Brain pericyte (primary cell): ENCODE measurements at regions not wholly inside any gene's neighbourhood (a gene's known extent, or its start where the extent isn't known, plus 50 kb on each side); places are given as distances from the start of the nearest gene placed in this dataset.
"Not testable (repeated sequence)": the region's sequence is repeated elsewhere in the genome, so short reads cannot be mapped to it uniquely, and the experiment has no call there.

Source experiments
- DNase-seq: peaks from one replicate; pipeline ENCODE4 v3.0.0-alpha.2; 2012; ENCODE audit warnings: low read depth, low spot score

DNA sequence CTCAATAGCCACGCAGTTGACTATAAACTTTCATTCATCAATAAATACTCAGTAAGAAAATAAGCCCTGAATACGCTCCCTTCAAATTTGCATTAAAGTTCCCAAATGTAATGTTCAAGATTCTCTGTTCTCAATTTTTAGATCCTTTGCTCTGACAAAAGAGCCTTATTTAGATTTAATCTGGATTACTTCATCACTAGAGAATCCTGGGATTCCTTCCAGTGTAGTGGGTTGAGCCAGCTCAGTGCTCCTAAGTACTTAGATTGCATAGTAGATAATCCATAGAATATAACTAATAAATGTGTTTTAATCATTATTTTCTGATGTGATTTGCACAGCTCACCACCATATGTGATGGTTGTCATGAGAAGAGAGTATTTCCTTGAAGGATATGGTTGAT, 1286.2 kb downstream of the SUCLG1 start:
- no peak for DNase-seq

DNA sequence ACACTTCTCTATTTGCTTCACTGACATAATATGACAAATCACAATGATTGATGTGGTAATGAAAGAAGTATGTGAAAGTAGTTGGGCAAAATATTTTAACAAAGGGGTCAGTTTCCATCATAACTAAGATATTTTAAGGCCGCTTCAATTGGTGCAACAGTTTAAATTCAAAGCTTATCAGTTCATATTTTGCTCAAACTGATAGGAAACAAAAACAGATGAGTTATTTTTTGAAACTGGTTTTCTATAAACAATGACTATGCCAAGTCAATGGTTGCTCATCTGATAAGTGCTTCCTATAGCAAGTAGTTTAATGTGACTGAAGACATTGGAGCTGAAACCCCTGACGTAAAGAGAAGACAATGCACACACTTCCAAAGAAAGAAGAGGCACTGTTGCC, 1290.7 kb downstream of the SUCLG1 start:
- no peak for DNase-seq

DNA sequence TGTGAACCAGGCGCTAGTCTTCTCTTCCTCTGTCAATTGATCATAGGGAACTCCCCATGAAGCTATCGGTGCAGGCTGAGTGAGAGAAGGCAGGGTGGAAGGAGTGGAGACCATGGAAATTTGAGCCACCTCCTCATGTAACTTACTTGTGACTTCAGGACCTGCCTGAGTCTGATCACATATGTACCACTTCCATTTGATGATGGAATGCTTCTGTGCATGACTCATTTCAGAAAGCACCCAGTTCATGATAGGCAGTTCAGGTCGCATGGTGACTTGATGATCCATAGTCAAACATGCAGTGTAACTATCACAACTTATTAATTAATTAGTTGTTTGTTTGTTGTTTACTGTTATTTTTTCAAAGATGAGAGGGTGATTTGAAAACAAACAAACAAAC, 1296.7 kb downstream of the SUCLG1 start:
- no peak for DNase-seq

DNA sequence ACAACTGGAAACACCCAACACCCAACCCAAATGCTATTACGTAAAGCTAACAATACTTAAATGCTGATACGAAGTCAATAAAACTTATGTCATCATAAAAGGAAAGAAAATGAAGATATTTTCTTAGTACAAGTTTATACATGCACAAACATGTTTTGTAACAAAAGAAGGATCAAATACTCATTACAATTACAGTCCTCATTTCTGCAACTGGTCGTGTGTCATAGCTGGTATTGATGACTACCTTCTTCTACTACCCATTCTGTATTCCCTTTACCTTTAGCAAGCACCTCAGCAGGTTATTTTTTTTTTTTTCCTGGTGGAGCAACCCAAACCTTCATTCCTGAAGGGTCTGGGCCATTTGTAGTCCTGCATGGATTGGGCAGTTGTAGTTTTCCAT, 1298.5 kb downstream of the SUCLG1 start:
- DNase-seq: no peak

DNA sequence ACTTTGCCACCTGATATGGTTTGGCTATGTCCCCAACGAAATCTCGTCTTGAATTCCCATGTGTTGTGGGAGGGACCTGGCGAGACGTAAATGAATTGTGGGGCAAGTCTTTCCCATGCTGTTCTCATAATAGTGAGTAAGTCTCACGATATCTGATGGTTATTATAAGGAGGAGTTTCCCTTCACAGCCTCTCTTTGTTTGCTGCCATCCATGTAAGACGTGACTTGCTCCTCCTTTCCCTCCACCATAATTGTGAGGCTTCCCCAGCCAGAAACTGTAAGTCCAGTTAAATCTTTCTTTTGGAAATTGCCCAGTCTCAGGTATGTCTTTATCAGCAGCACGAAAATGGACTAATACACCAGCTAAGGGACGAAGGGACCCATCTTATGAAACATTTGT, 1303.3 kb downstream of the SUCLG1 start:
- DNase-seq: no peak

DNA sequence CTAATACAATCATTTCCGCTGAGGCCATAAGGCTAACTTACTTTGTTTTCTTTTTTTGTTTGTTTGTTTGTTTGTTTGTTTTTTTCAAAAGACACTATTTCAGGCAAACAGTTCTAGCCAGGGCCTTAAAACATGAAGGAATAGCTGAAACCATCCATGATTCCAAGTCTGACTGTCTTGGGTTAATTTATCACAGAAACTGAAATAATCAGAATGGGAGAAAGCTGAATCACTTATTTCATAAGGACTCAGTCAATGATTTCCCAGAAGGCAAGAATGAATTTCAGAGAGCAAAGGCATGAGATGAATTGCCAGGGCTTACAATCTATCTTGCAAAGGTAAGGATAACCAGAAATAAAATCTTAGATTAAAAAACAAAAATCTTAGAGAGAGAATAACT, 1315.1 kb downstream of the SUCLG1 start:
- no peak for DNase-seq

DNA sequence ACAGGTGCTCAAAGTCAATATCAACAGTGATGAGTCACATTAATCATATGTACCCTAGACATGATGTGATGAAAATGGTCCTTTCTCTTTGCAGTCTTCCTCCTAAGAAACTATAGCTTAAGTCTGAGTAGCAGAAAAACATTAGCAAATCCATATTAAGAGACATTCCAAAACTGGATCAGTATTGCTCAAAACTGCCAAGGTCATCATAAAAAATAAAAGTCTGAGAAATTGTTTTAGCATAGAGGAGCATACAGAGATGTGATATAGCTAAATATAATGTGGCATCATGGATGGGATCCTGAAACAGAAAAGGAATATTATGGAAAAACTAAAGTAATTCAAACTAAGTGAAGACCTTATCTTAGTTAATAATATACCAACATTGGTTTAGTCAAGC, 1316.1 kb downstream of the SUCLG1 start:
- no peak for DNase-seq

DNA sequence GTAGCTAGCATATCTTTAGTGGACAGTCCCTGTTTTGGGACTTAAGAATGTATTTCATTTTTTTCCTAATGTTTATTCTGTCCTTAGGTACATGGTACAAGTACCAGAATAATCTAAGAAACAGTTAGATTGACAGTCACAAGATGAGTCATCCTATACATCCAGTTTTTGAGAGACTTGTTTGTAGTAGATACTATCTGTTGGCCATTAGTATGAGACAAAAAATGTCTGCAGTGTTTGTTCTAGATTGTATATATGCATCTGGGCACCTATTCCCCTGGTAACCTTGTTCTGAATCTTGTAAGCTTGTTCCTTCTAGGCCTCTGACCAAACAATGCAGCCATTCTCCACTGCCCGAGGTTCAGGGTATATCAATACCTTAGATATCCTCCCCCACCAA, 1343.5 kb downstream of the SUCLG1 start:
- DNase-seq: no peak

DNA sequence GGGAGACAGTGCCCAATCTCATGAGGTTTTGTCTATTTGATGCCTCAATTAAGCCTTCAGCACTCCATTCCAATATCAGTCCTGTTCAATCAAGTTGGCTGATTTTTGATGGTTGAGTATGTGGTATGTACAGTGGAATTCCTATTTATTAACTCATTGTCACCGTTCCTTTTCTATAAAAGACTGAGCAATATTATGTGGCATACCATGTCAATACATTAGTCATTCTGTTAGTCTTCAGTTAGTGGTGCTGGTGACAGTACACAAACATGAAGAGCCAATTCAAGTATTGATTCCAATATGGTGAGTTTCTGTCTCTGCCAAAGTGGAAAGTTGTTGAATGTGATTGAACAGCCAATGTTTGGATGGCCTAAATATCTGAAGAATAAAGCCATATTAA, 1343.9 kb downstream of the SUCLG1 start:
- DNase-seq: no peak

DNA sequence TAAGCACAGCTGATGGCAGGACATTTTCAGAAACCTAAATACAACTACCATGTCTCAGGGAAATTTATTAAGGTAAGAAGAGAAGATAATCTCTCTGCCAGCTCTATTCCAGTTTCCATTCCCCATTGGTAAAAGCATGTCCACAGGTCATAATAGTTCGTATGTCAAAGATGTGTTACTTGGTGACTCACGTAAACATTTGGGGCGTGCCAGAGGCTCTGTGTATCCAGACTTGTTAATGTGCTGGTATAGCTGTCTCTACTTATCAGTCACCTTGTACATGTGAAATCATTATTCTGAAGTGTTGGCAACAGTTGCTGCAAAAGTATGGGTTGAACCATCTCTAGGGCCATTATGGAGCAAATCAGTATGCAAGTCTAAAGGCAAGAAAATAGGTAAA, 1345.1 kb downstream of the SUCLG1 start:
- no peak for DNase-seq

DNA sequence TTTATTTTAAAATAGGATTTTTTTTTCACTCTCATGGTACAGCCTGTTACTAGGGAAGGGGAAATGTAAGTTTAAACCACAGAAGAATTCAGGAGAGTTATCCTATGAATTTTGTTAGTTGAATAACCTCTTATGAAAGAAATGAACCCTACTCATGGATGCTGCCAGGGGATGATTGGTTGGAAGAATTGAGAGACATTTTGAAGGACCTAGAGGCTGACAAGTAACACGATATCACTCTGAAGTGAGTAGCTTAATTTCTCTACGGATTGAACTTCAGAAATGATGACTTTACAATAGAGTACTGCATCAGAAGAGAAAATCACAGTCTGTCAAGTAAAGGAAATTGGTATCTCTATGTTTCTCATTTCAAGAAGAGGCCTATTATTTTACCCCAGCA, 1346.2 kb downstream of the SUCLG1 start:
- no peak for DNase-seq

DNA sequence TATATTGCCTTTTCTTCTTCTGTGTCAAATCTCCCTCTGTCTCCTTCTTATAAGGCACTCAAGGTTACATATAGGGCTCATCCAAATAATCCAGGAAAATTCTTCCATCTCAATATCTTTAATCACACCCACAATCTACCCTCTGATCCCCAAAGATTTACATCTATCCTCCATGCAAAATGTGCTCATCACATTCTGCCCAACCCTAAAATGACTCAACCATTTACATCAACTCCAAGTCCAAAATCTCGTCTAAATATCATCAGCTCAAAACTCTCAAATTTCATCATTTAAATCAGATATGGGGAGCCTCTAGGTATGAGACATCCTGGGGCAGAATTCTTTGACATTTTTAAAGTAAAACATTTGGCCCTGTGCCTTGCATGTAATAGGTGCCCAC, 1349.8 kb downstream of the SUCLG1 start:
- no peak for DNase-seq

DNA sequence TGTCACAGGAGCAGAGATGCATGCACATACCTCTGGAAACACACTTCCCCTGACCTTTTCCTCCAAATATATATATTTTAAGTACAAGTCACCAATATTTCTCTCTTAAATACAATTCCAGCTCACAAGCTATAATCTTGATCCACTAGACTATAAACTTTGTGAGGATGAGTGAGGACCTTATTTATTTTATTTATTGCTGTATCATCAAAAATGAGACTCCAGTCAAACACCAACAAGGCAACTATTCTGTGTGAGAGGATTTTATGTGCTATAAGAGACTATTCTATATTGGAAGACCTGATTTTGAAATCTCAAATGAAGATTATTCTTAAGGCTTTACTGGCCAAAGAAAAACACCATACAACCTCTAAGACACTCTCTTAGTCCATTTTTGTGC, 1352.2 kb downstream of the SUCLG1 start:
- no peak for DNase-seq

DNA sequence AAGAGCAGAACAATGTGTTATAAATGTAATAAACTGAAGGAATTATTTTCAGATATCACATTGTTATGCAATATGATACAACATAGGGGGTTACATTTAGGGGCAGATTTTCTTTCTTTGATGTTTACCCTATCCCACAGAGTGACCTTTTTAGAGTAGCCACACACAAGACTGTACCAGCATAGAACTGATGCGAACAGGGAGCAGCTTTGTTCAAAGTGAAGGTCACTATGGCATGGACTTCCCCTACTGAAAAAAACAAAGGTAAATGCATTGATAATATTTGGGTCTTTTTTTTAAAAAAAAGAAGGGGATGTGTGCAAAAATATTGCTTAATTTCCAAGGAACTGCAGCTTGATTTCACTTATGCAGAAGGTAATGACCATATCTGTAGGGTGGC, 1354.9 kb downstream of the SUCLG1 start:
- no peak for DNase-seq

DNA sequence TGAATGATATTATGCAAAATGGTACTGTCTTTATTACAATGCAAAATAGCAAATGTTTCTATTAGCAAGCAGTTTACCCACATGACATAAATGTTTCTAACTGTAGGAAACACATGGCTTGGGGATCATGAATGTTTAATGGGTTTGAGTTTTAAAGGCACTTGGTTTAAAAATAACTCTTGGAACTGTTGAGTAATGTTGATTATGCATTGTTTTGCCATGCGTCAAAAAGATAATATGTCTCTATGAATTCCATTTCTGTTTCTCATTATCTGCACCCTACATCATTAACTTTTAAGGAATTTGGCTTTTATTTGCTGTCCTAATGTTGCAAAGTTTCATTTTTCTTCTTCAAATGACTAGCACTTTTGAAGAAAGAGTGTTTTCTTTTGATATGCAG, 1355.5 kb downstream of the SUCLG1 start:
- DNase-seq: no peak

DNA sequence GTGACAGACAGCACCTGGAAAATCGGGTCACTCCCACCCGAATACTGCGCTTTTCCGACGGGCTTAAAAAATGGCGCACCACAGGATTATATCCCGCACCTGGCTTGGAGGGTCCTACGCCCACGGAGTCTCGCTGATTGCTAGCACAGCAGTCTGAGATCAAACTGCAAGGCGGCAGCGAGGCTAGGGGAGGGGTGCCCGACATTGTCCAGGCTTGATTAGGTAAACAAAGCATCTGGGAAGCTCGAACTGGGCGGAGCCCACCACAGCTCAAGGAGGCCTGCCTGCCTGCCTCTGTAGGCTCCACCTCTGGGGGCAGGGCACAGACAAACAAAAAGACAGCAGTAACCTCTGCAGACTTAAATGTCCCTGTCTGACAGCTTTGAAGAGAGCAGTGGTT, 1370.0 kb downstream of the SUCLG1 start:
- not testable (repeated sequence) for DNase-seq

DNA sequence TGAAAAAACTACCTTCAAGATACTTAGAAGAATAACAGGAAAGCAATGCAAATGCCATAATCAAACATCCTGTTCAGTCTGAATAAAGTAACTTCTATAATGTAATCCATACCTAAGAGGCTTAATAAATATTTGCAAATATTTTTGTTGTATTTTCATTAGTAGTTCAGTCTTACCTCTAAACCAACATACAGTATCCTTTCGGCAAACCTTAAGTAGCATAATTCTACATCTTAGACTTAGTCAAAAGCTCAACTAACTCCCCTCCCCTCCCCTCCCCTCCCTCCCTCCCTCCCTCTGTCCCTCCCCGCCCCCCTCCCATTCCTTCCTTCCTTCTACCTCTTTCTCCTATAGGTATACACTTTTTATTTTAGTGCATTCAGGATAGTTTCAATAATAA, 1373.2 kb downstream of the SUCLG1 start:
- DNase-seq: no peak

DNA sequence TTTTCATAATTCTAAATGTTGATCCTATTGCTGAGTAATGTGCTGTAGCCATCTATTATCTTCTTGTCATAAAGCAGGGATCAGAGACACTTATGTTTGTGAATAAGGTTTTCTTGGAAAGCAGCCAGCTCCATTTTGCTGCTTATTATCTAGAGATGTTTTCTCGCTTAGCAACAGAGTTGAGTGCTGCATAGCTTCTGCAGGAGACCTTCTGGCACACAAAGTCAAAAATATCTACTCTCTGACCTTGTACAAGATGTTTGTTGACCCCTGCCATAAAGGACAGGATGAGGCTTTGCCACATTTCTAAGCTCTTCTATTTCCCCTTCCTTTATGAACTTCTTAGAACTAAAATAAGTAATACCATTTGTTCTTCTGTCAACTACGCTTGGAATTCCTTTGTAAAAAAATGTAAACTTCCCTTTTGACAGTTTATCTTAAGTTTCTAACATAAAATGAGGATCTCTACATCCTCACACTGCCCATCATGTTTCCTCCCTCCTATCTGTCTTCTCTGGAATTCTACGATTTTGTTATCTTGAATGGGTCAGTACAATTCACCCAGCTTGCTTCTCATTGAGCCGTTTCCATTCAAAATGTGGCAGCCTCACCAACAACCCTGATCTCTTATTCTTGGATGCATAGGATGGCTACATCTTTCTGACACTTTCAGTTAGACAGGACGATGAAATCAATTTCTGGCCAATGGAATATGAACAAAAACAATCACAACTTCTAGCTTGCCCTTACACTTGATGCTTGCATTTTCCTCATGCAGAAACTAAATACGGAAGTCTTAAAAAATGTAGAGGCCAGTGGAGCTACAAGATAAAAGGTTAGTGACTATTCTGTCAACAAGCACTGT, 1377.0 kb downstream of the SUCLG1 start:
- DNase-seq: peak; percentile 26

DNA sequence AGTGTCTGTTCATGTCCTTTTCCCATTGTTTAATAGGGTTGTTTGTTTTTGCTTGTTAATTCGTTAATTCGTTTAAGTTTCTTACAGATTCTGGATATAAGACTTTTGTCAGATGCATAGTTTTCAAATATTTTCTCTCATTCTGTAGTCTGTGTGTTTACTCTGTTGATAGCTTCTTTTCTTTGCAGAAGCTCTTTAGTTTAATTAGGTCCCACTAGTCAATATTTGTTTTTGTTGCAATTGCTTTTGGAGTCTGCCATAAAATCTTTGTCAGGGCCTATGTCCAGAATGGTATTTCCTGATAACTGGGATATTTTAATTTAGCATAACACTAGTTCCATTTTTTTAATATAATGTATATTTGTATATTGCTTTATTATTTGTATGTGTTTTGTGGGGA, 1380.1 kb downstream of the SUCLG1 start:
- no peak for DNase-seq

DNA sequence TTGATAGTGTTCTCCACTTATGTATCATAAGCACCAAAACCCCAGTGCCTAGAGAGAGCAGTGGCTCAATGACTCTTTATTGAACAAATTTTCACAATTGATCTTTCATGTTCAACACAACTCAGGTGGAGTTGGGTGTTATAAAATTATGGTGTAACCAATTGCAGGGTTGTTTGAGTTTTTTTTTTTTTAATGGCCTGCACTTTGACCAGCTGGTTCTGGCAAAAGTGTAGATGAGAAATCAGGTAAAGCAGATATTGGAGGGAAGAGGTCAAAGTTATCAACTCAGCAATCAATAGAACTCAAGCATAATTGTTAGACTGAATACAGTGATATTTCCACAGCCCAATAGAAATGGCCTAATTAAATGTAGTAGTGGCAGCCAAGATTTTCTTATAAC, 1386.3 kb downstream of the SUCLG1 start:
- DNase-seq: no peak

DNA sequence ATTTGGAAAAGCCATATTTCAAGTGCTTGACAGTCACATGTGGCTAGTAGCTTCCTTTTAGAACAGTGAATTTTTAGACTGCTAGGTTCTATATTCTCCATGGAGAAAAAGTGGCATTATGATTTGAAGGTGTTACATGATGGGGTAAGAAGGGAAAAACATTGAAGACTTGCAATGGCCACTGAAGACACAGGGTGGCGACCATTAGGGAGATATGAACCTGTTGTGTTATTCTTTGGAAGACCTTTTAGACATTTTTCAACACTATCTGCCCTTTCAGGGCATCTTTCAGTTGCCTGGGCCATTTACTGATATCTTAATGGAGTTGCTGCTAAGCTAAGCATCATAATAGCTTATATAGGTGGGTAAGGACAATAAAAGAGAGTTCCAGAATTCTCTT, 1387.2 kb downstream of the SUCLG1 start:
- DNase-seq: no peak

DNA sequence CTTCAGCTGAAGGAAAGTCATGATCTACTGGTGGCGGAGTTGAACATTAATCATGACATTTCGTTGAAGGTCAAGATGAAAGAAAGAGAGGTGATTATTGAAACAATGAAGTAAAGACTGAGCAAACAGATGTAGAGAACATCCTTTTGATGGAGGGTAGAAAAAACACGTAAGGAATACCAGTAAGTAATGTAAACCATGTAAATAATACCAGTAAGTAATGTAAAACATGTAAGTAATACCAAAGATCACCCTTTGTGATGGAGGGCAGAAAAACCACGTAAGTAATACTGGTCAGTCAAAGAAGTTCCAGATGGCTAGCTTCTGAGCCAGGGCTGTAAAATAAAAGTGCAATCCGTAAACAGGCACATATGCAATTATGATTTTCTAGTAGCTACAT, 1387.7 kb downstream of the SUCLG1 start:
- DNase-seq: no peak

DNA sequence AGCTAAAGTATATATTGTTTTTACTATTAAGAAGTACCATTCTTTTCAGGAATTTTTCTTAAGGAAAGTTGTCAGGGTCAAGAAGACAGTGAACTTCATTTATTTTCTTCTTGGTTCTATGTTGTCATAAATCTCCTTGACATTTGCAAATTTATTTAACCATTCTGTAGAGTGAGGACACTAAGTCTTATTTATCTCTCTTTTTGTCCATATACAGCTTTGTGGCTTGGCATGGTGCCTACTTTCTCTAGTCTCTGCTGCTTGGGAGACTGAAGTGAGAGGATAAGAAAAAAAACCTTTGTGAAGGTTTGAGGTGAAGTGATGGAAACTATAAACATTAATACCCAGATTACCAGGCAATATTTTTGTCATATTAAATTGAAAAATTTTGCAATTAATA, 1389.4 kb downstream of the SUCLG1 start:
- DNase-seq: no peak

DNA sequence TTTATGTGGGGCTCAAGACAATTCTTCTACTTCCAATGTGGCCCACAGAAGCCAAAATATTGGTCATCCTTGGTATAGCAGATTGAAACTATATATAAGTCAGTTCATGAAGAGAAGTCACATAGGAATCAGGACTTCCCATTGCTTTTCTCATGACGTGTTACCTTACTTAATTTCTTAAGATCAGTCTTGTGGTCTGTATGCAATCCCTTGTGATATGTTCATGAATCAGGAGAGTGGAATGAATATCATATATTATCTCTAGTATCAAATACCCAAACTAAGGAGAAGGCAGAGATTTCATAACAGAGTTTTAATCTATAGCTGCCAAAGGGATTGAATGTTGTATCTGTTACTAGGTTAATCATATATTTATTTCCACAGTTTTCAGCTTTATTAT, 1390.4 kb downstream of the SUCLG1 start:
- no peak for DNase-seq
